ENCODE measurements at regions not wholly inside any gene's neighbourhood (a gene's known extent, or its start where the extent isn't known, plus 50 kb on each side); places are given as distances from the start of the nearest gene placed in this dataset.
A peak's percentile ranks its signal among the peaks of the same experiment; 100 is the strongest.
"Not testable (repeated sequence)": the region's sequence is repeated elsewhere in the genome, so short reads cannot be mapped to it uniquely, and the experiment has no call there.

GRCh38 chr6:17224501-17224900 lies 56.7 kb upstream of the RBM24 start:
- not testable (repeated sequence) for DNase-seq

DNA sequence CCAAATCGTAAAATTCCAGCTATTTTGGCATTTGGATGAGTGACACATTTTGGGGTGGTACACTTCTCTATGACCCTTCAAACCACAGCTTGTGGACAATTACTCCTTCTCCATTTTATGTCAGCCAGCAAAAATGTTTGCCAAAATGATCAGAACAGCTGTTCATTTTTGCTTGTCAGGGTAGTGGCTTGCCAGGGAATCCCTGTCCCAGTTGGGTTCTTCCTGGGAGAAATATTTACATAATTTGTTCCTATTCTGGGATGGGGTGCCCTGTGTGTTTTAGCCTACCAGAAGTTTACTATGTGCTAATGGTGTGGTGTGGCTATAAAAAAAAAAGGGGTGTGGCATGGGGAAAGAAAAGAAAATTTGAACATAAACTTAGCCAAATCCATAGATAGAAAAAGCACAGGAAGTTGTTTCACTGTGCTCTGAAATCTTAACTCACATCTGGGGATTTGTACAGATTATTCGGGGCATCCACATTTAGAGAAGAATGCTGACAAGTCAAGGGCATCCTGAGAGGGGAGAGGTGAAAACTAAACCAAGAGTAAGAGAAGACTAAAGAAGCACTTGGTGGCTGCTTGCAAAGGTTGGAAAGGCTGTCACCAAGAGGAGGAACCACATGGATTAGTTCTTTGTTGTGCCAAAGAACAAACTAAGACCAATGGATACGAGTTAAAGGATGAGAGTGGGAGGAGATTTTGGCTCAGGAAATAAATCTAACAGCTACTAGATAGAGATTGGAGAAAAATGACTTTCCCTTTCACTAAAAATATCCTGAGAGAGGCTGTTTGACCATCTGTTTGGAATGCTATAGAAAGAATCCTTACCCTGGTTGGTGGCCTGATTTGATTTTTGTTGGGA lies 55.2 kb upstream of the RBM24 start:
- DNase-seq = no peak
- intact Hi-C loops (cut with DNase I) = no loop called here

More at GRCh38 chr6:17224501-17224900, 56.7 kb upstream of the RBM24 start:
- intact Hi-C loops (cut with DNase I) = not testable (repeated sequence)

- DNase-seq = peak in 15 of 42 donors; percentile 9 to 58 (median 23)
- intact Hi-C loops (cut with DNase I) = no loop called here
Measured at GRCh38 chr6:17226786-17227233, 54.4 kb upstream of the RBM24 start.

GRCh38 chr6:17227403-17227802 lies 53.8 kb upstream of the RBM24 start:
- intact Hi-C loops (cut with DNase I) = no loop called here
- DNase-seq = no peak

All from head of caudate nucleus (tissue), 42 donors.